RCC 7860 (cell line): ENCODE measurements at regions not wholly inside any gene's neighbourhood (a gene's known extent, or its start where the extent isn't known, plus 50 kb on each side); places are given as distances from the start of the nearest gene placed in this dataset.

Experiments used
- DNase-seq: peaks from one replicate; pipeline ENCODE4 v3.0.0-alpha.2; 2015; ENCODE audit warnings: low spot score
- FAIRE-seq: peaks from 2 replicates; lab custom pipeline; 2012; peaks lifted over from hg19 to GRCh38; lab: Jason Lieb, UNC

DNA sequence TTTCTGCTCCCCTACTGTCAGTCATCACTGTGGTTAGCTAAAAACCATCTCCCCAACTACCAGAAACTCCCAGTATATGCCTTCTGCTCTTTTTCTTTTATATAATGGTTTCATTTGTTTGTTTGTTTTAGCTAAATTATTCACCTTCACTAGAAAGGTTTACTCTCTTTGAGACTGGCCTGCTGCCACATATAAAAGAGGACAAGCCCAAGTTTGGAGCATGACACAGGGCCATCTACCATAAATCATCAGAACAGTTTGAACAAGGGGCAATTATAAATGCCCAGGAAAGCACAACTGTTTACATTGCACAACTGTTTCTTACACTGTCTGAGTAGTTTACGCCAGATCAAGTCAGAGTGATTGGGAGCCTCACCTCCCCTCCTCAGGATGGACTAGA is 471.0 kb upstream of the PIK3C3 start:
- no peak for DNase-seq
- FAIRE-seq: no peak

DNA sequence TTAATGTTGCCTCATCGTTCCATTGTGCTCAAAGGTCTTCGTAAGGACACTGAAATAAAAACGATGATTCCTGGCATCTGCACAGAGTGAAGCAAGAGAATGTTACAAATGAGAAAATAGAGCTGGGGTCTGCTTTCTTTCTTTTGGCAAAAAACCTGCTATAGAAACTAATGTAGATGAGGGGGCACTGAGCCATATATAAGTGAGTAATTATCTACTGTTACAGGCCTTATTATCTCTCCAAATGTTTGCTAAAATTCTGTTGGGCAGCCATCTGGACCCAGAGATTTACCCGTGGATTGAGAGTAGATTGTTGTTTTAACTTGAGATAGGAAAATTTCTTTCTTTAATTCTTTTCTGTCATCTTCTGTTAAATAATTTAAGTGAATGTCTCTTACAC is 472.5 kb upstream of the PIK3C3 start:
- no peak for DNase-seq
- FAIRE-seq: no peak

DNA sequence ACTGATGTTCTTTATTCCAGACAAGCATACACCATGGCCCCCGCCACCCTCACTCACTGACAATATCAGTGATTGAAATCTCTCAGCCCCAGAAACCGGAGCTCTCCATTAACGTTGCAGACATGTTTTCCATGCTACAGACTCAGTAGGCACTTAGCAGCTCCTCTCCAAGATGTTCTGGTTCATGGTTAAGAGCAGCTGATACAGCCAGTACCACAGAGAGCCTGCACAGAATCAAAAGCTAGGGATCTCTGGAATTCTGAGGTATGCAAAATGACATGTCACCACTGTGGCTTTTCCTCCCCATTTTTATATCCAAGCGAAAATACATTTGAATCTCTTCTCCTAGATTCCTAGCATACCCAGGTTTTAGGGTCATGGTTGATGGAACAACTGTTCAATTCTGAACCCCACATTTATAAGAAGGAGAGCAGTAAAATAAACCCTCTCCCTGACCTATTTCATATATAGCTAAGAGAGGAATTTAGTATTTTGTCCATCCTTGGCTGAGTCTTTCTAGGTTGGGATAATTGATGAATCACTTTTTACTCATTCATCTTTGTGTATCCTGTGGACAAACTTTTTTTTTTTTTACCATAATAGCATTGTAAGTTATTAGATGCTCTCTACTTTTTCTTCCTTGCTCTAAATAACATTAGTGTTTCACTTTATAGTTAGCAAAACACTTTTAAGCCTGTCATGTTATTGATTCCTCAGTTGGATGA is 488.4 kb upstream of the PIK3C3 start:
- no peak for FAIRE-seq
- no peak for DNase-seq

DNA sequence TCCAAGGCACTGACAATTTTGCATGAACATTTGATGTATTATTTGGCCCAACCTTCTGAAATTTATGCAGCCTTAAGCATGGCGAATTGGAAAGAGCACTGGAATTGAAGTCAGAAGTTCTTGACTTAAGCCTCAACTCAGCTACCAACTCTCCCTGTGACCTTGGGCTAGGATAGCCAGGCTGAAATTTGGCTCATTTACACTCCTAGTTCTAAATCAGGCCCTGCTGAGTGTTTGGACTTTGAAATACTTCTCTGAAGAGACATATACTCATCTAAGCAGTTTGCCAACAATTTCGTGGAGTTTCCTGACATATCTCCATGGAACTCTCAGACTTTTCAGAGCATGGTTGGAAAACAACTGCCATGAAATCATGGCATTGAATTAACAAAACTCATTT is 489.6 kb upstream of the PIK3C3 start:
- DNase-seq: no peak

DNA sequence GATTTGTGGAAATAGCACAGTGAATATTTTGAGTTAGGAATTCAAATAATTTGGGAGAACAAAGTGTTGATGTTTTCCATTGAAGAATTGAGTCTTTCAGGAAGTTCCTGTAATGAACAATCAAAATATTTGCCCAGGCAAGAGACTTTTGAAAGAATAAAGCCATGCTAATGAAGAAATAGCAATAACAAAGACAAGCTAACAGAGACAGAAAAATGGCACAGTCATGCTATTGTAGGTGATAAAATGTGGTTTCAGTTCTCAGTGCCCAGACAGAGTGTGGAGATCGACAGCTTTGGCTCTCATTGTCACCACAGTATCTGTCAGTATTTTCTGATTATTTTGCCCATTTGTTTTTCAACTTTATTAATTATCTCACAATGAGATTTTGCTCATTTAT is 490.8 kb upstream of the PIK3C3 start:
- FAIRE-seq (no peak), DNase-seq (no peak)

More for the DNA sequence above, 489.6 kb upstream of the PIK3C3 start:
- no peak for FAIRE-seq

DNA sequence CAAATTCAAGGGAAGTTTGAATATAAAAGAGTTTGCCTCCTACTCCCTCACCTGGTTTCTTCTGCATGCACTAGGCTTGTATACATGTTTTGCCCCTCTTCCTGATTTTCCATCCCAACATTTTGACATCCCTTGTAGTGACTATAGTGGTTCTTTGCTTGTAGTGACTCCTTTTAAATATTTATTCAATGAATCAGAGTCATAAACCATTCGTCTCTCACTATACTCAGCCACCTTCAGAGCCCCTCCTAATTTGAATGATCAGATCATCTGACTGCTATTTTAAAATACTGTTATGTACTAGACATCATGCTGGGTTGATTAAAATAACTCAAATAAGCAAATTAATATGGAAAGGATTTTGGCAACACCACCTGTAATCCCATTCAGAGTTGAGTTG is 492.1 kb upstream of the PIK3C3 start:
- FAIRE-seq (no peak), DNase-seq (no peak)

DNA sequence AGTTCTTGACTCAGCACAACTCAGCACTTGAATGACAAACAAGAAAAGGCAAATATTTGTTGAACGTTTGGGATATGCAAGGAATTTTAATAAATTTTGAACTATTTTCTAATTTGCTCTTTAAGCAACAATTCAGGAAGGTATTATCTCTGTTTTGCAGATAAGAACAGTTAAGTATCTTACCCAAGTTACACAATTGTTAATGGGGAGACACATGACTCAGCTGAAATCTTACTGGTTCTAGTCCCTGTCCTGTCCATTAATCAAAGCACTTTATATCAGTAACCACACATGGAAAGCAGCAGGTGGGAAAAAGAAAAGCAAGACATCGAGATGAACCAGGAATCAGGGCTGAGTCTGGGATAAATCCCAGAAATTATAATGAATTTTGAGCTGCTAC is 493.9 kb upstream of the PIK3C3 start:
- FAIRE-seq: no peak
- DNase-seq: no peak

DNA sequence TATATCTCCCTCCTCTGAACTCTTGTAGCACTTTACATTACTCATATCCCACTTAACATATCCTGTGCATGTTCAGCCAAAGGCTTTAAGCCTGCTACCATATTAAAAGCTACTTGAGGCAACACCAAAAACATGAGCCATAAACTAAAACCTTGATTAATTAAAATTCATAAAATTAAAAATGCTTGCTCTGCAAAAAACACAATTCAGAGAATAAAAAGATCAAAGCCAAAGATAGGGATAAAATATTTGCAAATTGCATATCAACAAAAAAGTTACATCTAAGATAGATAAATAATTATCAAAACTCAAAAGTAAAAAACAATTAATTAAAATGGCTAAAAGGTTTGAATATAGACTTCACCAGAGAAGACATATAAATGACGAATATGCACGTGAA is 495.4 kb upstream of the PIK3C3 start:
- FAIRE-seq (no peak), DNase-seq (no peak)

DNA sequence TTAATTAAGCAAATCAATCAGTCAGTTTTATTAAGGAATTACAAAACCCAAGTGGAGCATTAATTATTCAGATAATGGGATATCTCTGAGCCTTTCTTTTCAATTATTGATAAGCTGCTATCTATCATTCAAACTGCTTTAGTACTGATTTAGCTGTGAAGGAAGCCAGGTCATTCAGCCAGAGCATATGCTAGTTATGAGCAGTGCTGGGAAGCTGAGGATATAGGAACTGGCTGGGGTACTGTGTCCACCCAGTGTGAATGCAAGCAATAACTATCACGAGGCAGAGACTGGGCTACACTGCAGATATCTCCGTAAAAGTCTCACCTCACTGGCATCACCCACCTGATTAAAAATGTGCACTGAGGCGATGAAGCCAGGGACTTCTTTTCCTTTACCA is 496.7 kb upstream of the PIK3C3 start:
- DNase-seq (no peak), FAIRE-seq (no peak)

DNA sequence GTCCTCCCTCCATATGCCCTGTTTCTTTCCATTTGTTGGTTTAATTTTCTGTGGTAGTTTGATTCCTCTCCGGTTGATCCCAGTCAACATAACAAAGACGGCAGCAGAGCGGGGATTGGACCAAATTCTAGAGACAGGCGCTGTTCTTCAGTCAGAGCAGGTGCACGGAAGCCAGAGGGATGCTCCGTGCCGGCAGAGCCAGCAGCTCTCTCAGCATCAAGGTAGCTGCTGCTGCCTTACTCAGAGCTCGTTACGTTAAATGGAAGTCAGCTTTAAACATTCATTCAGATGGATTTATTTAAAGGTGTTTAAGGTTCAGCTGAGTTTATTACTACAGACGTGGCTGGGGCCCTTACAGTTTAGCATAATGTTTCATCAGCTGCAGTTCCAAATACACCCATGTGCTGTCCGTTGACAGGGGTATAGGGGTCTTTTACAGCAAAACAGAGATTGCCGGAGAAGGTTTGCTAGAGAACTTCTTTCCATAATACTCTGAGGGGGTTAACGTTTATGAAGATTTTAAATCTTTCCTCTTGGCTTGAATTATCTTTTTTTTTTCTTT is 497.2 kb upstream of the PIK3C3 start:
- FAIRE-seq: no peak
- no peak for DNase-seq

DNA sequence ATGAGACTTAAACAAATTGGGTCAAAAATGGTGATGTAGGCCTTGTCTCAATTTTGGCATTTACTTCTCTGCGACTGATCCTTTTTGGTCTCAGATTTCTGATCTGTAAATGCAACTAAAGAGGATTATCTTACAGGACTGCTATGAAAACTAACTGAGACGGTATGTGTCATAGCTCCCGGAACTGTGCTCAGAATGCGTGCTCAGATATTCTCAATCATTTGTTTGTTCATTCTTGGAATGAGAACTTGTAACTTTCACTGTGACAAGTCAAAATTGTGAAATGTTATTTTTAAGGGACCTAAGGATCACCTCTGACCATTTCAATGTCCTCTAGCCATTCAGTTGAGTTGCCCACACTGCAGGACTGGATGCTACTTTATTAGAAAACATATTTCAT is 498.2 kb upstream of the PIK3C3 start:
- no peak for DNase-seq
- no peak for FAIRE-seq

DNA sequence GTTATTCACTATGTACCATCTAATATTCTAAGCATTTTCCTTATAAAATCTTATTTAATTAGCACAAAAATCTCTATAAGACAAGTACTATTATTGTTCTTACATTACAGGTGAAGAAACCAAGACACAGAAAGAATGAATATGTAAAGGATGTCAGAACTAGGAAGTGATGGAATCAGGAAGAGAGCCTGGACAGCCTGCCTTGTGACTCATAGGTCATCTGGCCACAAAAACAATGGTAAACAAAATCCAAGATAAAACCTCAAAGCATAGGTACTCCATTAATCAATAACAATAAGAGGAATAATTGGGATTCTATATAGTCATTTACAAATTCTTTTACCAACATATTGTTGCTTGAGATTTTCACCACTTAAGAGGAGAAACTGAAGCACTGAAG is 505.4 kb upstream of the PIK3C3 start:
- FAIRE-seq (no peak), DNase-seq (no peak)

DNA sequence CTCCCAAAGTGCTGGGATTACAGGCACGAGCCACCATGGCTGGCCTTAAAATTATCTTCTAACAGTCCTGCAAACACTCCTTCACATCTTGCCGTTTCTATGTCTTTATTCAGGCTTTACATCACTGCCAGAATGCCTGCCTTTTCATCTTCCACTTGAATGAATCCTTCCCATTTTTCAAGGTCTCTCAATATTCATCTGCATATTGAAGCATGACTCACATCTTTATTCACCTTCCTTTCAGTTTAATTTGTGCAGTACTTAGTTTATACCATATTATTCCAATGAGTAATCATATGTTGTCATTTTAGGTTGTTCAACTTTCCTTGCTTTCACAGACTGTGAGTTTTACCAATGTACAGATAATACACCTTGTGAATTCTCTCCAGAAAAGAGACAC is 510.1 kb upstream of the PIK3C3 start:
- FAIRE-seq: no peak
- no peak for DNase-seq

DNA sequence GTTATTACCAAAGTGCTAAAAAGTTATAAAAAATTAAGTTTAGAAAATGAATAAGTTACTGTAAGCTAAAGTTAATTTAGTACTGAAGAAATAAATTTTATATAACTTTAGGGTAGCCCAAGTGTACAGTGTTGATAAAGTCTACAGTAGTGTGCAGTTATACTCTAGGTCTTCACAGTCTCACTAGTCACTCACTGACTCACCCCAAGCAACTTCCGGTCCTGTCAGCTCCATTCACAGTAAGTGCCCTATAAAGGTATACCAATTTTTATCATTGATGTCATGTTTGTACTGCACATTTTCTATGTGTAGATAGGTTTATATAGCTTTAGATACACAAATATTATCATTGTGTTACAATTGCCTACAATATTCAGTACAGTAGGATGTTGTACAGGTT is 518.3 kb upstream of the PIK3C3 start:
- peak; percentile 10 for DNase-seq

DNA sequence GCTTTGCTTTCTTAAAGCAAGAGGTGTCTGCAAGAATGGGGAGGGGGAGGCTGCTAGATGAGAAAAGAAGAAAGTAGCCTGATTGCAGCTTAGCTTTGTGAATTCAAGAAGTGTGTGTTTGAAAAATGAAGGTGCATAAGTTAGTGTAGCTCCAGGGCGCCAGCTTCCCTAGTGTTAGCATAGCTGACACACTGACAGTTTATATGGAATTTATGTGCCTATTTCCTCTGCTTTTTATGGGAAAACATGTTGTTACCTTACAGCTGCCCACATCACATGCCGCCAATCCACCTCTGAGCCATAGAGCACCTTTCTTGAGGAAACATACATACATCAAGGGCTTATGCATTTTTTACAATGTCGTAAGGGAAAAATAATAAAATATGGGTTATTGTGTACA is 536.4 kb upstream of the PIK3C3 start:
- DNase-seq (no peak), FAIRE-seq (no peak)

More for the DNA sequence above, 518.3 kb upstream of the PIK3C3 start:
- FAIRE-seq: no peak

DNA sequence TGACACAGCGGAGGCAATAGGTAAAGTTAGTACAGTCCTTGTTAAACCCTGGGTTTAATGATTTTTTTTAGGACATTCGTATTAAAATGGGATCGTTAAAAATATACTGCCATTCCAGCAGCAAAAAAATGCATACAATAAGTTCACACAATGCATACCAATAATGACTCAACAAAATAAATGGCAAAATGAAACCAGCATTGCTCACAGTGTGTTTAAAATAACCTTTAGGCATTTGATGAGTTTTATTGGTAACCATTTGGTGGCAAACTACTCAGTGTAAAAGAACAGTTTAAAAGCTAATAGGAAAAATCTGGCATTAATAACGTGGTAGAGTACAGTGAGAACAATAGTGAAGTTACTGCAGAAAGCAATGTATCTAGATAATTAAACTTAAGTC is 539.0 kb upstream of the PIK3C3 start:
- no peak for DNase-seq

DNA sequence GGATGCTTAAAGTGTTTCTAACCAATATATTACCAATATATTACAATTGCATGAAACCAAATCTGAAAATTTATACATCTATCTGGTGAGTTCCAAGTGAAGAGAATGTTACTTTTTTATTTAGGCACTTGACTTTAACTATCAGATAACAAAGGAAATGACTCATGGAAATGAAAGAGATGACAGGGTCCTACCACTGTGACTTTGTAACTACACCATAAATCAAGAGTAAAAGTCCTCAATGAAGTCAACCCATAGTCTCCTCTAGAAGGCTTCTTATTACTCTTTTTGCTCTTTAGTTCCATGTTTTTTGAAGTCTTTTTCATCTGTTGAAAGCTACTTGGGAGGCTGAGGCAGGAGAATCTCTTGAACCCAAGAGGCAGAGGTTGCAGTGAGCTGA is 545.0 kb upstream of the PIK3C3 start:
- no peak for DNase-seq
- FAIRE-seq: no peak

More for the DNA sequence above, 539.0 kb upstream of the PIK3C3 start:
- no peak for FAIRE-seq

DNA sequence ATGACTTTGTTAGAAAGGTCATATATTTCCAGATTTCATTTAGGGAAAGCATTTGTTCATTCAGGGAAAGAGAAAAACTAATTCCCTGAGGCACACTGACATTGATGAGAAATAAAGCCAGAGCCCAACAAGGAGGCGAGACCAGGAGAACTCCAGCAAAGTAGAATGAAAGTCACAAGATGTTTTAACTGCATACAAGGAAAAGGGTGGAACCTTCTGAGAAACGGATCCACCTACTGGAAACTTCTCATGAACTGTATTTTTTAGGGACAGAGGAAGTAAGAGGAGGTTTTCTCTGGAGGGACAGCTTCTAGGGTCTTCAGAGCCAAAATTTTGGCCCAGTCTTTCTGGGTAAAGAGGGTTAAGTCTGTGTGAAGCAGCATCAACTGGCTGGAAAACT is 548.2 kb upstream of the PIK3C3 start:
- no peak for FAIRE-seq

DNA sequence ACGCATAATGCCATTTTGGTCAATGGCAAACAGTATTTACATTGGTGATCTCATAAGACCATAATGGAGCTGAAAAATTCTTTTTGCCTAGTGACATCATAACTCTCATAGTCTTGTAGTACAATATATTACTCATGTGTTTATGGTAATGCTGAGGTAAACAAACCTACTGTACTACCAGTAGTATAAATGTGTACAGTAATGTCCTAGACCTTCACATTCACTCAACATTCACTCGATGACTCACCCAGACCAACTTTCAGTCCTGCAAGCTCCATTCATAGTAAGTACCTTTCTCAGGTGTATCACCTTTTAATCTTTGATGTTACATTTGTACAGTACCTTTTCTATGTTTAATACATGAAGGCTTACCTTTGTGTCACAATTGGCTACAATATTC is 558.2 kb upstream of the PIK3C3 start:
- FAIRE-seq (no peak), DNase-seq (no peak)

More for the DNA sequence above, 548.2 kb upstream of the PIK3C3 start:
- DNase-seq: no peak

DNA sequence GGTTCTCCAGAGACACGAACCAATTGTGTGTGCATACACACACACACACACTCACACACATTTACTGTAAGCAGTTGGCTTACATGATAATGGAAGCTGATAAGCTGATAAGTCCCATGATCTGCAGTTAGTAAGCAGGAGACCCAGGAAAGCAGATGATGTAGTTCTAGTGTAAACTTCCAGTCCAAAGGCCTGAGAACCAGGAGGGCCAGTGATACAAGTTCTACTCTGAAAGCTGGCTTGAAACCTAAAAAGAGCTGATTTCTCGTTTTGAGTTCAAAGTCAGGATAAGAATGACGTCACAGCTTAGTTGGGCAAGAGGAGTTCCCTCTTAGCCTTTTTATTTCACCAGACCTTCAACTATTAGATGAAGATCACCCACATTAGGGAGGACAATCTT is 558.8 kb upstream of the PIK3C3 start:
- FAIRE-seq (no peak), DNase-seq (no peak)

DNA sequence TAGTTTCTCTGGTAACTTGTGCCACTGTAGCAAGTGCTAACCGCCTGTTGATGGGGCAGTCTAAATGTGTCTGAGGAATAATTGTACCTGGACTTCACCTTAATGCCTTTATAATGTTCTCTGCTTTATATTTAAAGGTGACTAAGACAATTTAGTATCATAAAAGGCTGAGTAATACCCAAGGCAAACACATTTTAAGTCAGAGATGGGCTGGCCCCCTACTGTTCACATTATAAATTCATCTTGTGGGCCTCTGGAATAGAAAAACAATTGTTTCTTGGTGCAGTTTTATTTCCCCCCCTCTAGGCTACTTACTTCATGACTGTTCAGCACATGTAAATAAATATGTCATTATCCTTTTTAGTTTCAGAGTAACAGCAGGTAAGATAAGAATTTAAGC is 559.3 kb upstream of the PIK3C3 start:
- DNase-seq: no peak

DNA sequence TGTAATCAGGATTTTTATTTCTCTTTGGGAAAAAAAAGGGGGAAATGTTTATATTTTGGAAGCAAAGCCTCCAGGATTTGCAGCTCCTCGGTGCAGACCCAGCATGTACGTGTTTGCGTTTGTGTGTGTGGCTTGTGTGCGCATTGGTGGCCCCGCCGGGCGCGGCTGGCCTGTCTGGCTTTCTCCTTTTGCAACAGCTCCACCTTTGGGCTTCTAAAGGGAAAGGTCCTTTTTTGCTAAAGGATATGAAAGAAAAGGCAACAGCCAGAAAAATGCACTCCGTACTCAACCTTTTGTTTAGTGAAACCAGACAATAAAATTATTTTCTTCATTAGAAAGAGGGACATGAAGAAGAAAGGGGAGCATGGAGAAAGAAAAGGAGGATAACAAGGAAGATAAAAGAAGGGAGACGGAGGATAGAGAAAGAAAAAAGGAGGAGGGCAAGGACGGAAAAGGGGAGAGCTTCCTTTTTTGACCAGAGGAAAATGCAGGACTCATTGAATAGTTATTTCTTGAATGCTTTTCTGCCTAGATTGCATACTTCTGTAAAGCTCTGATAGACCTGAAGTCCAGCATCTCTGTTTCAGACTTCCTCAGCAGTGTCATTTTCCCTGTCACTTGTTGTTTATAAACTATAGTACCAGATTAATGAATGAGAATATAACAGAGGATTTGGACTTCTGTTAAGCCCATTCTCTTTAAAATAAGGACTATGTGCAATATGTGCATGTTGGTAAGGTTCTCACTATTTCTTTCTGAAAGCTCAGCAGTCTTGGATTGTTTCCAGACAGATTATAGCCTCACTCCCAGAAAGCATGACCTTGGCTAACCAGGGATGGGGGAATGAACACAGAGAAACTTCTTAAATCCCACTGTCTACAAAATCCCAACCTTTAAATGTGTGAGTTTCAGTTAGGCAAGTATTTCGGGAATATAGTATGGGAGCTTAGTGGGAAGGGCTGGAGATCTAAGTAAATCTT is 563.1 kb upstream of the PIK3C3 start:
- FAIRE-seq: no peak

More for the DNA sequence above, 559.3 kb upstream of the PIK3C3 start:
- FAIRE-seq: no peak

More for the DNA sequence above, 563.1 kb upstream of the PIK3C3 start:
- peak; percentile 5 for DNase-seq
